ENCODE measurements at regions not wholly inside any gene's neighbourhood (a gene's known extent, or its start where the extent isn't known, plus 50 kb on each side); places are given as distances from the start of the nearest gene placed in this dataset.

DNA sequence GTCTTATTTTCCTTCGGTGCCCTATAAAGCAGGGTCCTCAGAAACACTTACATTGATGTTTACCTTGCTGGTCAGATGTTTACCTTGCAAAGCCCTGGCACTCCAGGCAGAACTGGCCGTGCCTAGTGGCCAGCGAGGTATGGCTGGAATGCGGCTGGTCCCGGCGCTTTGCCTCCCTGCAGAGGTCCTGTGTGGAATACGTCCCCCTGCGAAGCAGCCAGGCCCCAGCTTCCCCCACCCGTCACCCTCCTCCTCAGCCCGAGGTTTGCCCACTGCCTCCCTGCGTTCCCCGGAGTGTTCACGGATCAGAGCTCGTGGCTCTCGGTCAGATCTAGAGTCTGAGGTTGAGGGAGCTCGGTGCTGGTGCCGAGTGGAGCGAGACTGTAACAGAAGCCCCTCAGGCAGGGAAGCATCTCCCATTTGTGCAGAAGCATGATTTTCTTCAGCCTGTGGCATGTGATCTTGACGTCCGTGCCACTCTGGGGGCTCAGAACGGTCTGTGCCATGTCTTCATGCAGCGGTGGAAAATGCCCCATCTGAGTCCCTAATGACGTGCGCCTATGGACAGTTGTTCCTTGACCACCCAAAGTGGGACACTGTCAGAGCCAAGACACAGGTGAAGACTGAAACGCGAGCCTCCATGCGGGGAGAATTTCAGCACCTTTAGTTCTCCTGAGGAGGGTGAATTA, 54.8 kb upstream of the SOX1 start:
- TF ChIP-seq, protein P1, sequence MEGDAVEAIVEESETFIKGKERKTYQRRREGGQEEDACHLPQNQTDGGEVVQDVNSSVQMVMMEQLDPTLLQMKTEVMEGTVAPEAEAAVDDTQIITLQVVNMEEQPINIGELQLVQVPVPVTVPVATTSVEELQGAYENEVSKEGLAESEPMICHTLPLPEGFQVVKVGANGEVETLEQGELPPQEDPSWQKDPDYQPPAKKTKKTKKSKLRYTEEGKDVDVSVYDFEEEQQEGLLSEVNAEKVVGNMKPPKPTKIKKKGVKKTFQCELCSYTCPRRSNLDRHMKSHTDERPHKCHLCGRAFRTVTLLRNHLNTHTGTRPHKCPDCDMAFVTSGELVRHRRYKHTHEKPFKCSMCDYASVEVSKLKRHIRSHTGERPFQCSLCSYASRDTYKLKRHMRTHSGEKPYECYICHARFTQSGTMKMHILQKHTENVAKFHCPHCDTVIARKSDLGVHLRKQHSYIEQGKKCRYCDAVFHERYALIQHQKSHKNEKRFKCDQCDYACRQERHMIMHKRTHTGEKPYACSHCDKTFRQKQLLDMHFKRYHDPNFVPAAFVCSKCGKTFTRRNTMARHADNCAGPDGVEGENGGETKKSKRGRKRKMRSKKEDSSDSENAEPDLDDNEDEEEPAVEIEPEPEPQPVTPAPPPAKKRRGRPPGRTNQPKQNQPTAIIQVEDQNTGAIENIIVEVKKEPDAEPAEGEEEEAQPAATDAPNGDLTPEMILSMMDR (IDR thresholded peaks at IDR 0.05) = no peak
- TF ChIP-seq EZH2 (IDR thresholded peaks at IDR 0.05; ENCODE audit: borderline replicate concordance, insufficient read depth, low read depth, low read length, poor library complexity, severe bottlenecking) = no peak

All from B cell (primary cell).